ENCODE measurements at regions not wholly inside any gene's neighbourhood (a gene's known extent, or its start where the extent isn't known, plus 50 kb on each side); places are given as distances from the start of the nearest gene placed in this dataset.

GRCh38 chr12:43118881-43119280 lies 433.1 kb downstream of the ADAMTS20 start:
- in situ Hi-C loops (cut with HindIII; ENCODE audit: low pct_unique_long_range_greater_than_20kb, low sequenced_read_pairs) = no loop called here
- no peak for TF ChIP-seq JUND (IDR thresholded peaks at IDR 0.05; ENCODE audit: low read depth)
- no peak for DNase-seq (ENCODE audit: low read depth in 1 of 2, low spot score in 1 of 2)

GRCh38 chr12:43118234-43118633 lies 433.8 kb downstream of the ADAMTS20 start:
- DNase-seq (ENCODE audit: low read depth in 1 of 2, low spot score in 1 of 2) = no peak
- in situ Hi-C loops (cut with HindIII; ENCODE audit: low pct_unique_long_range_greater_than_20kb, low sequenced_read_pairs) = no loop called here
- TF ChIP-seq JUND (IDR thresholded peaks at IDR 0.05; ENCODE audit: low read depth) = no peak

- no peak for TF ChIP-seq JUND (IDR thresholded peaks at IDR 0.05; ENCODE audit: low read depth)
- no peak for DNase-seq (ENCODE audit: low read depth in 1 of 2, low spot score in 1 of 2)
- in situ Hi-C loops (cut with HindIII; ENCODE audit: low pct_unique_long_range_greater_than_20kb, low sequenced_read_pairs) = no loop called here
Observed at GRCh38 chr12:43117226-43117930, 434.6 kb downstream of the ADAMTS20 start.

GRCh38 chr12:43115441-43116160 lies 436.4 kb downstream of the ADAMTS20 start:
- in situ Hi-C loops (cut with HindIII; ENCODE audit: low pct_unique_long_range_greater_than_20kb, low sequenced_read_pairs) = no loop called here
- no peak for TF ChIP-seq JUND (IDR thresholded peaks at IDR 0.05; ENCODE audit: low read depth)
- no peak for DNase-seq (ENCODE audit: low read depth in 1 of 2, low spot score in 1 of 2)

GRCh38 chr12:43114316-43114715 lies 437.7 kb downstream of the ADAMTS20 start:
- no peak for TF ChIP-seq JUND (IDR thresholded peaks at IDR 0.05; ENCODE audit: low read depth)
- DNase-seq (ENCODE audit: low read depth in 1 of 2, low spot score in 1 of 2) = no peak
- in situ Hi-C loops (cut with HindIII; ENCODE audit: low pct_unique_long_range_greater_than_20kb, low sequenced_read_pairs) = no loop called here

GRCh38 chr12:43113616-43114015 lies 438.4 kb downstream of the ADAMTS20 start:
- in situ Hi-C loops (cut with HindIII; ENCODE audit: low pct_unique_long_range_greater_than_20kb, low sequenced_read_pairs) = no loop called here
- no peak for TF ChIP-seq JUND (IDR thresholded peaks at IDR 0.05; ENCODE audit: low read depth)
- DNase-seq (ENCODE audit: low read depth in 1 of 2, low spot score in 1 of 2) = no peak

- no peak for DNase-seq (ENCODE audit: low read depth in 1 of 2, low spot score in 1 of 2)
- in situ Hi-C loops (cut with HindIII; ENCODE audit: low pct_unique_long_range_greater_than_20kb, low sequenced_read_pairs) = no loop called here
Observed at GRCh38 chr12:43113135-43113534, 438.9 kb downstream of the ADAMTS20 start.

GRCh38 chr12:43112101-43112920 lies 439.7 kb downstream of the ADAMTS20 start:
- in situ Hi-C loops (cut with HindIII; ENCODE audit: low pct_unique_long_range_greater_than_20kb, low sequenced_read_pairs) = no loop called here
- TF ChIP-seq JUND (IDR thresholded peaks at IDR 0.05; ENCODE audit: low read depth) = no peak
- no peak for DNase-seq (ENCODE audit: low read depth in 1 of 2, low spot score in 1 of 2)

More at GRCh38 chr12:43113135-43113534, 438.9 kb downstream of the ADAMTS20 start:
- TF ChIP-seq JUND (IDR thresholded peaks at IDR 0.05; ENCODE audit: low read depth) = no peak

GRCh38 chr12:43111608-43112007 lies 440.4 kb downstream of the ADAMTS20 start:
- TF ChIP-seq JUND (IDR thresholded peaks at IDR 0.05; ENCODE audit: low read depth) = no peak
- DNase-seq (ENCODE audit: low read depth in 1 of 2, low spot score in 1 of 2) = no peak
- in situ Hi-C loops (cut with HindIII; ENCODE audit: low pct_unique_long_range_greater_than_20kb, low sequenced_read_pairs) = no loop called here

- in situ Hi-C loops (cut with HindIII; ENCODE audit: low pct_unique_long_range_greater_than_20kb, low sequenced_read_pairs) = no loop called here
- DNase-seq (ENCODE audit: low read depth in 1 of 2, low spot score in 1 of 2) = no peak
- TF ChIP-seq JUND (IDR thresholded peaks at IDR 0.05; ENCODE audit: low read depth) = no peak
Observed at GRCh38 chr12:43109631-43110345, 442.2 kb downstream of the ADAMTS20 start.

- no peak for TF ChIP-seq JUND (IDR thresholded peaks at IDR 0.05; ENCODE audit: low read depth)
- in situ Hi-C loops (cut with HindIII; ENCODE audit: low pct_unique_long_range_greater_than_20kb, low sequenced_read_pairs) = no loop called here
- no peak for DNase-seq (ENCODE audit: low read depth in 1 of 2, low spot score in 1 of 2)
Observed at GRCh38 chr12:43108656-43109055, 443.3 kb downstream of the ADAMTS20 start.
